BE2C (cell line): ENCODE measurements at regions not wholly inside any gene's neighbourhood (a gene's known extent, or its start where the extent isn't known, plus 50 kb on each side); places are given as distances from the start of the nearest gene placed in this dataset.
"Not testable (repeated sequence)": the region's sequence is repeated elsewhere in the genome, so short reads cannot be mapped to it uniquely, and the experiment has no call there.

Experiments used
- DNase-seq: peaks from one replicate; pipeline ENCODE4 v3.0.0-alpha.2; 2020
- H3K27me3 ChIP-seq: fragments of 250-450 bp; sonication (Bioruptor Pico); 2 replicates; pipeline ENCODE4 v1.5.1; 2020; ENCODE audit warnings: mild to moderate bottlenecking
- H3K36me3 ChIP-seq: fragments of 250-450 bp; sonication (Bioruptor Pico); 2 replicates; pipeline ENCODE4 v1.5.1; 2020; ENCODE audit warnings: mild to moderate bottlenecking
- H3K4me1 ChIP-seq: fragments of 250-450 bp; sonication (Bioruptor Pico); 2 replicates; pipeline ENCODE4 v1.5.1; 2020
- H3K4me3 ChIP-seq: 2 replicates; pipeline ENCODE4 v1.5.1; 2011; ENCODE audit warnings: low read depth, low read length
- H3K9me3 ChIP-seq: fragments of 250-450 bp; sonication (Bioruptor Pico); 2 replicates; pipeline ENCODE4 v1.5.1; 2020
- TF ChIP-seq, protein P1 (sequence below): IDR thresholded peaks from 2 replicates; pipeline ENCODE4 v1.5.1; 2012; ENCODE audit warnings: mild to moderate bottlenecking, low read depth, low read length

DNA sequence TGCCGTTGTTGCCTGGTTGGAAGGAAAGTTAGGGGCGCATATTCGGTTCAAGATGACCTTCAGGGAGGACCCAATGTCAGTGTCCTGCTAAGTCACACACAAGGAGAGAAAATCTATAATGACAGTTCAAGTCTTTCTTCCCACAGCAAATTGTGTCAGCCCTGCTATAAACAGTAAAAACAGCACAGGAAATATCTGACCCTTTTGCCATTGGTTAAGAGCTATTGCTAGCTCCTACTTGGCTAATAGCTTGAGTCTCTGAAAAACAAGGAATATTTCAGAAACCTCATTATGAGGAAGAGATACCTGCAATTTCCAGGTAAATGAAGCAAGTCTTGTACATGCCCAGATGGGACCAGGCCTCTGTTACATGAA is 175.6 kb downstream of the SKIDA1 start:
- no peak for DNase-seq
- Histone ChIP-seq H3K27me3 (no peaks in the 10 kb centered on the region), H3K36me3 (no peaks in the 10 kb centered on the region), H3K9me3 (no peaks in the 10 kb centered on the region), H3K4me1 (no peaks in the 10 kb centered on the region), H3K4me3 (no peak overlapping the region)
- TF ChIP-seq, protein P1, sequence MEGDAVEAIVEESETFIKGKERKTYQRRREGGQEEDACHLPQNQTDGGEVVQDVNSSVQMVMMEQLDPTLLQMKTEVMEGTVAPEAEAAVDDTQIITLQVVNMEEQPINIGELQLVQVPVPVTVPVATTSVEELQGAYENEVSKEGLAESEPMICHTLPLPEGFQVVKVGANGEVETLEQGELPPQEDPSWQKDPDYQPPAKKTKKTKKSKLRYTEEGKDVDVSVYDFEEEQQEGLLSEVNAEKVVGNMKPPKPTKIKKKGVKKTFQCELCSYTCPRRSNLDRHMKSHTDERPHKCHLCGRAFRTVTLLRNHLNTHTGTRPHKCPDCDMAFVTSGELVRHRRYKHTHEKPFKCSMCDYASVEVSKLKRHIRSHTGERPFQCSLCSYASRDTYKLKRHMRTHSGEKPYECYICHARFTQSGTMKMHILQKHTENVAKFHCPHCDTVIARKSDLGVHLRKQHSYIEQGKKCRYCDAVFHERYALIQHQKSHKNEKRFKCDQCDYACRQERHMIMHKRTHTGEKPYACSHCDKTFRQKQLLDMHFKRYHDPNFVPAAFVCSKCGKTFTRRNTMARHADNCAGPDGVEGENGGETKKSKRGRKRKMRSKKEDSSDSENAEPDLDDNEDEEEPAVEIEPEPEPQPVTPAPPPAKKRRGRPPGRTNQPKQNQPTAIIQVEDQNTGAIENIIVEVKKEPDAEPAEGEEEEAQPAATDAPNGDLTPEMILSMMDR: no peak

DNA sequence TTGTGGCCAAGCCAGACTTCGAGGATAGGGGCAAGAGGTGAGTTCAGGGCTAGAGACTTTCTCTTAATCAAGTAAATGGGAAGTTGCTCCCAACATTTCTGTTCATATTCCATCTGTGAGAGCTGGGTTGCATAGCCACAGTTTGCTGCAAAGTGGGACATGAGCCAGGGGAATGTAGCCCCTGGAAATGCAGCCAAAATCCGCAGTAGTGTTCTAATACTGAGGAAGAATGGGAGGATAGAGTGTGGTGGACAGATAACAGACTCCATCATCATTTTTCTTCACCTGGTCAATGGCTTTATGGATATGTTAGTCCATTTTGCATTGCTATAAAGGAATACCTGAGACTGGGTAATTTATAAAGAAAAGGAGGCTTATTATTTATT is 177.7 kb downstream of the SKIDA1 start:
- no peaks in the 10 kb centered on the region for H3K4me1 ChIP-seq
- TF ChIP-seq, protein P1: no peak
- no peaks in the 10 kb centered on the region for H3K9me3 ChIP-seq
- no peaks in the 10 kb centered on the region for H3K36me3 ChIP-seq
- DNase-seq: no peak
- H3K4me3 ChIP-seq: no peak overlapping the region
- no peaks in the 10 kb centered on the region for H3K27me3 ChIP-seq

DNA sequence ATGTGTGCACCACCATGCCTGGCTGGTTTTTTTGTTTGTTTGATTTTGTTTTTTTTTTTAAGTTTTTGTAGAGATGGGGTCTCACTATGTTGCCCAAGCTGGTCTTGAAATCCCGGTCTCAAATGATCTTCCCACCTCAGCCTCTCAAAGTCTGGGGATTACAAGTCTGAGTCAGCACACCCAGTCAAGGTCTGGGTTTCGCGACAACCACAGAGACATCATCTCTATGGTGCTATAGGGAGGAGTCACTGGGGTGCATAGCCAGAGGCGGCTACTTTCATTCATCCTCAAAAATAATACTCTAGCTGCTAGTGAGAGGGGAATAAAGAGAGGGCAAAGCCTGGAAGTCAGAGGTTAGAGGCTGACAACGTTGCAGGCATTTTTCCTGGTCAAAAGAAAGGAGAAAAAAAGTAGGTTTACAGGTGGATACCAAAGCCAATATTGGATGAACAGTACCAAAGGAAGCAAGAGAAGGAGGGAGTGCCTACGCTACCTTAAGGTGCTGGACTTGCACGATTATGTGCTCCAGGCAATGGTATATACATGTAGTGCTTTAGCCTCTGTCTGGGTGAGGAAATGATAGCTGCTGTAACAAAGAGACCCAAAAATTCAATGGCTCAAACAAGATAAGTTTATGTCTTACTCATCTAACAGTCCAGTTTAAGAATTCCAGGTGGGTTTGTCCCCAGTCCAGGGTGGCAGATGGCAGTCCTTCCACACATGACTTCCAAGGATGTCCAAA is 178.3 kb downstream of the SKIDA1 start:
- no peaks in the 10 kb centered on the region for H3K36me3 ChIP-seq

DNA sequence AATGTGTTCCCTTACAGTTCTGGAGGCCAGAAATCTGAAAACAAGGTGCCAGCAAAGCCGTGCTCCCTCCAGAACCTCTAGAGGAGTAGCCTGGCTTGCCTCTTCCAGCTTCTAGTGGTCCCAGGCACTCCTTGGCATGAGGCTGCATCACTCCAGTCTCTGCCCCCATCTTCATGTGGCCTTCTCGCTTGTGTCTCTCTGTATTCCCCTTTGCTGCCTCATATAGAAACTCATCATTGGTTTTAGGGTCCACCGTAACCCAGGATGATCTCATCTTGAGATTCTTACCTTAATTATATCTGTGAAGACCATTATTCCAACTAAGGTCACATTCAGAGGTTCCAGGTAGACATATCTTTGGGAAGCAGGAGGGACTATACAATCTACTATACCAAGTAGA is 182.4 kb downstream of the SKIDA1 start:
- Histone ChIP-seq H3K4me1 (no peaks in the 10 kb centered on the region), H3K9me3 (no peaks in the 10 kb centered on the region), H3K36me3 (no peaks in the 10 kb centered on the region), H3K4me3 (no peak overlapping the region), H3K27me3 (no peaks in the 10 kb centered on the region)
- DNase-seq: no peak
- TF ChIP-seq, protein P1: no peak

More for the DNA sequence above, 178.3 kb downstream of the SKIDA1 start:
- H3K27me3 ChIP-seq: no peaks in the 10 kb centered on the region
- no peaks in the 10 kb centered on the region for H3K4me1 ChIP-seq
- TF ChIP-seq, protein P1: no peak
- no peak for DNase-seq
- no peak overlapping the region for H3K4me3 ChIP-seq
- H3K9me3 ChIP-seq: no peaks in the 10 kb centered on the region

DNA sequence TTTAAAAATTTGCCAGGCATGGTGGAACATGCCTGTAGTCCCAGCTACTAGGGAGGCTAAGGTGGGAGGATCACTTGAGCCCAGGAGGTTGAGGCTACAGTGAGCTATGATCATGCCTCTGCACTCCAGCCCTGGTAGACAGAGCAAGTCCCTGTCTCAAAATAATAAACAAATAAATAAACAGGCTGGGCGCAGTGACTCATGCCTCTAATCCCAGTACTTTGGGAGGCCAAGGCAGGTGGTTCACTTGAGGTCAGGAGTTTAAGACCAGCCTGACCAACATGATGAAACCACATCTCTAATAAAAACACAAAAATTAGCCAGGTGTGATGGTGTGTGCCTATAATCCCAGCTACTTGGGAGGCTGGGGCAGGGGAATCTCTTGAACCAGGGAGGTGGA is 183.0 kb downstream of the SKIDA1 start:
- H3K36me3 ChIP-seq, H3K4me1 ChIP-seq, H3K4me3 ChIP-seq, DNase-seq, H3K27me3 ChIP-seq, H3K9me3 ChIP-seq: not testable (repeated sequence)

DNA sequence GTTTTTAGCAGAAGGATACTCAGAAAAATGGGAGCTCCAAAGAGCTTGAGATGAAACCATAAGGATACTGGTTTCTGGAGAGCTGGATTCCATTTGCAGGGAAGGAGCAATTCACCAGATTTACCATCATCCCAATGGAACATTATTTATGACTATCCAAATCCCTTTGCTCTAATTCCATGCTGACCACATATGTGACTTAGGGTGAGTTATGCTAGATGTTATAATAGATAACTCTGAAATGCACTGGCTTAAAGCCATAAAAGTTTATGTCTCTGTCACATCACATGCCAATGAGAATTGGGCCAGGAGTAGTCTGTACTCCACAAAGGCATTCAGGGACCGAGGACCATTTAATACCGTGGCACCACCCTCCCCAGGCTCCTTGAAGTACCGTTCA is 185.2 kb downstream of the SKIDA1 start:
- no peaks in the 10 kb centered on the region for H3K9me3 ChIP-seq
- TF ChIP-seq, protein P1: no peak
- no peak overlapping the region for H3K4me3 ChIP-seq
- DNase-seq: no peak
- H3K4me1 ChIP-seq: peaks cover 2% of the 10 kb centered on the region; the same call in 1 of the 2 replicates
- no peaks in the 10 kb centered on the region for H3K27me3 ChIP-seq
- no peaks in the 10 kb centered on the region for H3K36me3 ChIP-seq
